ENCODE measurements at regions not wholly inside any gene's neighbourhood (a gene's known extent, or its start where the extent isn't known, plus 50 kb on each side); places are given as distances from the start of the nearest gene placed in this dataset.
A peak's percentile ranks its signal among the peaks of the same experiment; 100 is the strongest.

- Histone ChIP-seq H3K27ac (no peak overlapping the region), H3K27me3 (no peaks in the 10 kb centered on the region), H3K4me1 (ENCODE audit: insufficient read depth) (no peaks in the 10 kb centered on the region), H3K4me3 (no peak overlapping the region), H3K36me3 (no peaks in the 10 kb centered on the region), H3K9me3 (no peaks in the 10 kb centered on the region)
- intact Hi-C loops (cut with DNase I) = no loop called here
- TF ChIP-seq EP300 (IDR thresholded peaks at IDR 0.05) (no peak), POLR2A (IDR thresholded peaks at IDR 0.05) (no peak), CTCF (IDR thresholded peaks at IDR 0.05) (no peak)
- DNase-seq = no peak
Measured at GRCh38 chrX:39059866-39060265, 258.6 kb downstream of the MID1IP1 start.

GRCh38 chrX:39063037-39063436 is 261.8 kb downstream of the MID1IP1 start:
- 74 to 83% (median 79%) methylated on average over 4 of the region's 4 CpGs for WGBS, 3 donors
- intact Hi-C loops (cut with DNase I) = no loop called here
- TF ChIP-seq POLR2A (IDR thresholded peaks at IDR 0.05) (no peak), CTCF (IDR thresholded peaks at IDR 0.05) (no peak), EP300 (IDR thresholded peaks at IDR 0.05) (no peak)
- Histone ChIP-seq H3K27ac (no peak overlapping the region), H3K4me3 (no peak overlapping the region), H3K27me3 (no peaks in the 10 kb centered on the region), H3K36me3 (no peaks in the 10 kb centered on the region), H3K4me1 (ENCODE audit: insufficient read depth) (no peaks in the 10 kb centered on the region), H3K9me3 (no peaks in the 10 kb centered on the region)
- no peak for DNase-seq

- H3K27me3 ChIP-seq = no peaks in the 10 kb centered on the region
- intact Hi-C loops (cut with DNase I) = no loop called here
- H3K9me3 ChIP-seq = no peaks in the 10 kb centered on the region
- TF ChIP-seq POLR2A (IDR thresholded peaks at IDR 0.05) = no peak
- no peak for TF ChIP-seq EP300 (IDR thresholded peaks at IDR 0.05)
- no peak for TF ChIP-seq CTCF (IDR thresholded peaks at IDR 0.05)
- H3K27ac ChIP-seq = no peak overlapping the region
- H3K4me3 ChIP-seq = no peak overlapping the region
- H3K36me3 ChIP-seq = no peaks in the 10 kb centered on the region
- no peak for DNase-seq
- H3K4me1 ChIP-seq (ENCODE audit: insufficient read depth) = no peaks in the 10 kb centered on the region
Measured at GRCh38 chrX:39063702-39064101, 262.4 kb downstream of the MID1IP1 start.

- peak in 2 of 5 donors; percentile 23 to 26 for DNase-seq
- no peak for TF ChIP-seq EP300 (IDR thresholded peaks at IDR 0.05)
- no peak for TF ChIP-seq POLR2A (IDR thresholded peaks at IDR 0.05)
- TF ChIP-seq CTCF (IDR thresholded peaks at IDR 0.05) = no peak
- Histone ChIP-seq H3K27me3 (no peaks in the 10 kb centered on the region), H3K9me3 (no peaks in the 10 kb centered on the region), H3K4me3 (no peak overlapping the region), H3K4me1 (ENCODE audit: insufficient read depth) (no peaks in the 10 kb centered on the region), H3K36me3 (no peaks in the 10 kb centered on the region), H3K27ac (no peak overlapping the region)
- 39 to 52% (median 48%) methylated on average over 21 of the region's 21 CpGs for WGBS, 3 donors
- intact Hi-C loops (cut with DNase I) = no loop called here
Measured at GRCh38 chrX:39065051-39065871, 264.0 kb downstream of the MID1IP1 start.

Measured in ovary (tissue), 7 donors.